Liver (tissue), 8 donors: ENCODE measurements at regions not wholly inside any gene's neighbourhood (a gene's known extent, or its start where the extent isn't known, plus 50 kb on each side); places are given as distances from the start of the nearest gene placed in this dataset.
"Not testable (repeated sequence)": the region's sequence is repeated elsewhere in the genome, so short reads cannot be mapped to it uniquely, and the experiment has no call there.

ENCODE experiments used
- DNase-seq: peaks from one replicate; pipeline ENCODE4 v3.0.0-alpha.2; 2017; ENCODE audit warnings: low spot score
- H3K27ac ChIP-seq, 2 donors: one replicate each; pipeline ENCODE4 v1.7.0; 2013; ENCODE audit warnings: inconsistent platforms in 2 of 2, low read length in 2 of 2, control low read depth in 1 of 2, low read depth in 1 of 2, mild to moderate bottlenecking in 1 of 2
- H3K27me3 ChIP-seq, 4 donors: one replicate each; pipeline versions ENCODE4 v1.6.1 to v1.7.0; 2013; ENCODE audit warnings: low read length in 3 of 4, inconsistent platforms in 1 of 4, mild to moderate bottlenecking in 1 of 4, moderate library complexity in 1 of 4; ENCODE audit not compliant: control insufficient read depth in 4 of 4, insufficient read depth in 4 of 4
- H3K36me3 ChIP-seq, 4 donors: one replicate each; pipeline versions ENCODE4 v1.6.1 to v1.7.0; 2013; ENCODE audit warnings: low read length in 3 of 4, mild to moderate bottlenecking in 3 of 4, low read depth in 1 of 4, moderate library complexity in 1 of 4; ENCODE audit not compliant: control insufficient read depth in 4 of 4, insufficient read depth in 3 of 4
- H3K4me1 ChIP-seq, 4 donors: one replicate each; pipeline versions ENCODE4 v1.6.1 to v1.7.0; 2013; ENCODE audit warnings: low read length in 3 of 4, mild to moderate bottlenecking in 3 of 4, moderate library complexity in 1 of 4; ENCODE audit not compliant: control insufficient read depth in 4 of 4, insufficient read depth in 4 of 4
- H3K4me3 ChIP-seq, 3 donors: one replicate each; pipeline versions ENCODE4 v1.6.1 to v1.7.0; 2013; ENCODE audit warnings: low read length in 3 of 3, control low read depth in 1 of 3, low read depth in 1 of 3, mild to moderate bottlenecking in 1 of 3
- H3K9ac ChIP-seq, 2 donors: one replicate each; pipeline ENCODE4 v1.7.0; 2013; ENCODE audit warnings: low read length in 2 of 2, mild to moderate bottlenecking in 2 of 2, moderate library complexity in 2 of 2, control low read depth in 1 of 2, low read depth in 1 of 2
- H3K9me3 ChIP-seq, 4 donors: one replicate each; pipeline versions ENCODE4 v1.6.1 to v1.7.0; 2013; ENCODE audit warnings: low read length in 3 of 4; ENCODE audit not compliant: control insufficient read depth in 4 of 4
- ATF3 ChIP-seq: IDR thresholded peaks from 2 replicates; pipeline ENCODE4 v1.6.1; 2016; ENCODE audit warnings: antibody characterized with exemption
- CTCF ChIP-seq: fragments of 150-350 bp; IDR thresholded peaks from 2 replicates; pipeline ENCODE4 v1.5.1; 2017; ENCODE audit warnings: improper control_type of control experiment, low read depth, low read length; ENCODE audit not compliant: missing input control
- EGR1 ChIP-seq, 2 donors: IDR thresholded peaks; 2 replicates each; pipeline ENCODE4 v1.6.1; 2016 to 2018; ENCODE audit warnings: antibody characterized with exemption in 2 of 2, low read depth in 2 of 2
- FOXA1 ChIP-seq: IDR thresholded peaks from 2 replicates; pipeline ENCODE4 v1.6.1; 2016; ENCODE audit warnings: antibody characterized with exemption
- FOXA2 ChIP-seq: IDR thresholded peaks from 2 replicates; pipeline ENCODE4 v1.6.1; 2016; ENCODE audit warnings: antibody characterized with exemption
- HNF4G ChIP-seq: IDR thresholded peaks from 2 replicates; pipeline ENCODE4 v1.6.1; 2016; ENCODE audit warnings: antibody characterized with exemption
- NR2F2 ChIP-seq: IDR thresholded peaks from 2 replicates; pipeline ENCODE4 v1.6.1; 2016; ENCODE audit warnings: antibody characterized with exemption
- SP1 ChIP-seq: IDR thresholded peaks from 2 replicates; pipeline ENCODE4 v1.6.1; 2018; ENCODE audit warnings: antibody characterized with exemption, mild to moderate bottlenecking
- TAF1 ChIP-seq: conservative IDR thresholded peaks from 2 replicates; pipeline ENCODE4 v1.6.1; 2016; ENCODE audit warnings: antibody characterized with exemption, mild to moderate bottlenecking
- YY1 ChIP-seq: IDR thresholded peaks from 2 replicates; pipeline ENCODE4 v1.6.1; 2016; ENCODE audit warnings: antibody characterized with exemption, mild to moderate bottlenecking
- ZBTB33 ChIP-seq: IDR thresholded peaks from 2 replicates; pipeline ENCODE4 v1.6.1; 2016; ENCODE audit warnings: antibody characterized with exemption
- WGBS: extraction: QIAGEN DNeasy Blood & Tissue Kit; methylation state at CpG from one replicate; pipeline ENCODE4 v1.1.7; 2013; 5-methylcytosine and 5-hydroxymethylcytosine counted together
- donor health status: healthy.
- donor health status: healthy.
- donor health status: healthy.
- donor health status: healthy.
- donor health status: healthy.

- TF ChIP-seq CTCF (no peak), YY1 (no peak)
Measured at GRCh38 chr20:30281584-30282197, 975.8 kb upstream of the DEFB115 start (continued).

- not testable (repeated sequence) for H3K27ac ChIP-seq, H3K27me3 ChIP-seq, H3K4me1 ChIP-seq, H3K9me3 ChIP-seq, H3K36me3 ChIP-seq
- H3K4me3 ChIP-seq, result peak overlapping the region in 1 of 3 donors; percentile 12
- peak overlapping the region in 1 of 2 donors; percentile 53 for H3K9ac ChIP-seq
- WGBS, result 16% methylated on average over 47 of the region's 47 CpGs
- peak; percentile 45 for DNase-seq
Measured at GRCh38 chr20:30283476-30284280, 973.8 kb upstream of the DEFB115 start.

- Histone ChIP-seq H3K36me3 (no peaks in the 10 kb centered on the region), H3K9ac (no peak overlapping the region), H3K9me3 (no peaks in the 10 kb centered on the region), H3K4me3 (peak overlapping the region in 1 of 3 donors; percentile 12), H3K27ac (no peak overlapping the region), H3K27me3 (peaks cover 0 to 2% (median 0%) of the 10 kb centered on the region in 4 donors), H3K4me1 (peaks cover 0 to 1% (median 0%) of the 10 kb centered on the region in 4 donors)
- no peak for TF ChIP-seq ZBTB33
- WGBS, result 38% methylated on average over 33 of the region's 33 CpGs
- DNase-seq, result no peak
Measured at GRCh38 chr20:30284281-30284905, 973.1 kb upstream of the DEFB115 start.

- 73% methylated on average over 17 of the region's 17 CpGs for WGBS
- no peak for DNase-seq
- Histone ChIP-seq H3K9me3 (no peaks in the 10 kb centered on the region), H3K27ac (no peak overlapping the region), H3K4me1 (peaks cover 0 to 1% (median 0%) of the 10 kb centered on the region in 4 donors), H3K27me3 (peaks cover 0 to 2% (median 0%) of the 10 kb centered on the region in 4 donors), H3K9ac (no peak overlapping the region), H3K36me3 (no peaks in the 10 kb centered on the region), H3K4me3 (no peak overlapping the region)
- TF ChIP-seq ATF3 (no peak), YY1 (no peak), FOXA1 (no peak), TAF1 (no peak), HNF4G (no peak), EGR1 (IDR thresholded peaks at IDR 0.05; ENCODE audit: low read depth in 2 of 2) (no peak), ZBTB33 (no peak), FOXA2 (no peak), NR2F2 (no peak), SP1 (no peak)
Measured at GRCh38 chr20:30285677-30286076, 971.8 kb upstream of the DEFB115 start.
